ENCODE measurements at regions not wholly inside any gene's neighbourhood (a gene's known extent, or its start where the extent isn't known, plus 50 kb on each side); places are given as distances from the start of the nearest gene placed in this dataset.
"Not testable (repeated sequence)": the region's sequence is repeated elsewhere in the genome, so short reads cannot be mapped to it uniquely, and the experiment has no call there.

GRCh38 chrX:25503826-25504225, 488.1 kb upstream of the ARX start:
- no peak for DNase-seq (ENCODE audit: low read depth, low spot score)

DNA sequence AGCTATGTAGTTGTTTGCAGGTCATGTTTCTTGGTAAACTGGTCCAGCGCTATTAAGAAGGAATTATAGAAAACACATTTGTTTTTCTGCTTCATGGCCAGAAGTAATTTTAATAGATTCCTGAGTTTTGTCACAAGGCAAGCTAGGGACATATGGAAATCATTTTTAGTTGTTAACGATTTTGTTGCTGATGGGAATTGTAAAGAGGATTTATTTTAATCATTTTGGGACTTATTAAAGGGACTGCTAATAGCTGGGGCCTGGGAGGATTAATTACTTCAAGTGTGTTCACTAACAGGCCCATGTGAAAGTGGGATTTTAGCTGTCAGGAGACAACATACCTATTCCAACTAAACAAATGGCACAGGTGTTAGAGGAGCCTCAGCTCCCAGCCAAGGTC, 492.0 kb upstream of the ARX start:
- no peak for DNase-seq (ENCODE audit: low read depth, low spot score)

GRCh38 chrX:25519258-25519657, 503.5 kb upstream of the ARX start:
- no peak for DNase-seq (ENCODE audit: low read depth, low spot score)

GRCh38 chrX:25522443-25523010, 506.8 kb upstream of the ARX start:
- DNase-seq (ENCODE audit: low read depth, low spot score), result not testable (repeated sequence)

DNA sequence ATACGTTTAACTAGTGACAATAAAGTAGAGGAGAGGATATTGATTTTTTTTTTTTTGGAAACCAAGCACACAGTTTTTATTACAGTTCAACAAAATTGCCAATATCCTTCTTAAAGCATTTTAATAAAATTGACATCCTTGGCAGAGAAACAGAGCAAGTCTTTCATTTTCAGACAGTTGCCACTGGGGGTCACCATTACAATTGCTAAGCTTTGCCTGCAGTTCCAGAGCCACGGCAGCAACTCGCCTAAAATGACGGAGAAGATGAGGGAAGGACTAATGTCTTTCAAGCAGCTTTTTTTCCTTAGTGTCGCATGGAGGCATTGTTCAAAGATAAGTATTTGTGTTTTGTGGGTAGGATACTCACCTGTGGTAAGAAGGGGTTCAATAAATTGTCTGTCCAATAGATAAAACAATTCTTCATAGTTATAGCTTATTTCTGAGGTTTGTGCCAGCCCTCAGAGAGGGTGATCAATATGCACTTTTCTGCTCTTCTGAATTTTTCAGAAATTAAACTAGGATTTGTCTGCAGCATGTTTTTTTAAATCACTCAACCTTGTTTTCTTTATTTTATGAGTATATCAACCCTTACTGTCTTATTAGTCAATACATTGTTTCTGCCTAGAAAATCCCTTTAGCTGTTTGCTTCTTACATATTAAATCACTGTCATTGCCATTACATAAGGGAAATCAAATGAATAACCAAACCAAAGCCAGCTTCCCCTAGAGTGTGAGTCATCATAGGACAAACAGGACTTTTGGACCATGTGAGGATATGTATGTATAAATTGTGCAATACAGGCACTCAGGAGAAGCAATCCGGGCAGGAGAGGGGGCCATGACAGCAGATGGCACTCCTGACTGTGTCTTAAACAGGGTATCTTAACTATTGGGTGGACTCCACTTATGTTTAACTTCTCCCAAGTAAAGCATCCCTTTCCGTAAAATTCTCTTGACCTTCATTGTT, 508.1 kb upstream of the ARX start:
- DNase-seq (ENCODE audit: low read depth, low spot score), result peak; percentile 24

DNA sequence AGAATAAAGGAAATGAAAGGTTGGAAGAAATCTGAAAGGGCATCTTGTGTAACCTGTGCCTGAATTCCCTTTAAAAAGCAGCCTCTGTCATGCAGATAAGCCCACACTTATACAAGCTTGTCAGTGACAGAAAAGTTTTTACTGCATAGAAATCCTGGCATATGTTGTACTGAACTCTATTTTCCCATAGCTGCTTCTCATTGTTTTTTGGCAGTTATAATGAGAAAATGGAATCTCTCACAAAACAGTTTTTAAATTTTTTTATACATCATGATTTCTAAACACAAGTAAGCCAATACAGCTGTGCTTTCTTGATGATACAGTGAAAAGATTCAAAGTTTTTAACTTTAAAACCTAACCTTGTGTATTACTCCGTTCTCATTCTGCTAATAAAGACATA, 511.4 kb upstream of the ARX start:
- DNase-seq (ENCODE audit: low read depth, low spot score), result no peak

DNA sequence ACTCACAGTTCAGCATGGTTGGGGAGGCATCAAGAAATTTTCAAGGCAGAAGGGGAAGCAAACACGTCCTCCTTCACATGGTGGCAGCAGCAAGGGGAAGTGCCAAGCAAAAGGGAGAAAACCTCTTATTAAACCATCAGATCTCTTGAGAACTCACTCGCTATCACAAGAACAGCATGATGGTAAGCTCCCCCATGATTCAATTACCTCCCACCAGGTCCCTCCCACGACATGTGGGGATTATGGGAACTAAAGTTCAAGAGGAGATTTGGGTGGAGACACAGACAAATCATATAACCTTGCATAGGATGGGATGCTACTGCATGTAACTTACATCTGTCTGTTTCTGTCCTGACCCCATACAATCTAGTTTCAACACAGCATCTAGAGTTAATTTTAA, 511.8 kb upstream of the ARX start:
- DNase-seq (ENCODE audit: low read depth, low spot score), result no peak

GRCh38 chrX:25531096-25531495, 515.3 kb upstream of the ARX start:
- DNase-seq (ENCODE audit: low read depth, low spot score), result no peak

DNA sequence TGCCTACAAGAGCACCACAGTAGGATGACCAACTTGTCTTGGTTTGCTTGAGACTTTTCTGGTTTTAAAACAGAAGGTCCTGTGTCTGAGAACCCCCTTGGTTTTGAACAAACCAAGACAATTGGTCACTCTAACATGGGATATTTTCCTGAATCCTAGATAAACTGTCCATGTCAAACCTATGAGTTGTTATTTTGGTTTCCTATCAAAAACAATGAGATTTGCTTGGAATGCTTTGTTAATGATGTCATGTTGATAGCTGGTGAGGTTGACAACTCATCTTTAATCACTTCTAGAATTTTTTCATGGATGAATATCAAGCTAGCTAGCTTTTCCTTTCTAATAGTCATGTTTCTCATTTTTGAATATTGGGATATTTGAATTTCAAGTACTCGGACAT, 518.3 kb upstream of the ARX start:
- DNase-seq (ENCODE audit: low read depth, low spot score), result no peak

DNA sequence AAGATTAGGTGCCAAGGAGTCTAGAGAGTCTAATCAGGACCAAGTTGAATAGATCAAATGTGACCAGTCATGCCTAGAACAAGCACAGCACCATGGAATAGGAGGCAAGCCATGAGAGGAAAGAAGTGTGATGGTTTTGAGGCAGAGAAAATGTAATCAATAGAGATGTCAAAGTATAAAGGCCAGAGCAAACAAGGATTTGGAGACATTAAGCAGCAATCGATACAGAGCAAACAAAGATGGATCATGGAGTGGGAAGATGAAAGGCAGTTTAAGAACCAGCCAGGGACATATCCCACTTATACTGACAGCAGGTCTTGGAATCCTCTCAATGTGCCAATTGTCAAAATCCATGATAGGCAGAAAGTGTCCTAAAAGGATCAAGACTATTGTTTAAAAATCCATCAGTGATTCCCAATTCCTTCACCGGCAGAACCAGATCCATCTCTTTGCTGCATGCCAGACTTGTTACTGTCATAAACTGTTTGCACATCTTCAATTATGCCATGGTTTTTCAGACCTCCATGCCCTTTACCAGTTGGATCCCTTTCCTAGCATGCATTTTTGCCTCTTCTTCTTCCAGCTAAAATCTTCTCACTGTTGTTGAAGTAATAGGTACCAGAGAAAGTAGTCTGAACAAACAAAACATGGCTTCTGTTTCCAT, 520.7 kb upstream of the ARX start:
- no peak for DNase-seq (ENCODE audit: low read depth, low spot score)

GRCh38 chrX:25537699-25538098, 521.9 kb upstream of the ARX start:
- no peak for DNase-seq (ENCODE audit: low read depth, low spot score)

- DNase-seq (ENCODE audit: low read depth, low spot score), result no peak
These were observed 528.9 kb upstream of the ARX start for GRCh38 chrX:25544641-25545040.

- no peak for DNase-seq (ENCODE audit: low read depth, low spot score)
These were observed 533.0 kb upstream of the ARX start for GRCh38 chrX:25548811-25549210.

DNA sequence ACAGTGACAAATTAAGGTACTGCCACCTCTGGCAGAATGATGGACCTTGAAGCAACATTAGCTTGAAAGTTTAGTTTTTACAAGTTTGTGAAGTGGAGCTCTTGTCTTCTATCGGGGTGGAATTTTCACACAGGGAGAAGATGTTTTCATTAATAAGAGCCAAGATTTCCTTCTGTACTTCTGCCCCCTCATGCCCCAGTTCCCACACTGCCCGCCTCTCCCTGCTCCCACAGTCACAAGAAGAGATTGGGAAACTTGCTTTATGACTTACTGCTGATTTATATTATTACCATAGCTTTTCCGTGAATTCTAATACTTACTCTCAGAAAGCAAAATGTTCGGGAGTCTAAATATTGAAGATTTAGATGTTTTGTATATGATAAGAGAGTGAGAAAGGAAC, 539.8 kb upstream of the ARX start:
- no peak for DNase-seq (ENCODE audit: low read depth, low spot score)

GRCh38 chrX:25558137-25558536, 542.4 kb upstream of the ARX start:
- DNase-seq (ENCODE audit: low read depth, low spot score), result no peak

- no peak for DNase-seq (ENCODE audit: low read depth, low spot score)
These were observed 545.4 kb upstream of the ARX start for GRCh38 chrX:25561190-25561589.

GRCh38 chrX:25573631-25574030, 557.9 kb upstream of the ARX start:
- DNase-seq (ENCODE audit: low read depth, low spot score), result no peak

GRCh38 chrX:25596921-25597320, 541.2 kb upstream of the MAGEB18 start:
- no peak for DNase-seq (ENCODE audit: low read depth, low spot score)

GRCh38 chrX:25597551-25597950, 540.6 kb upstream of the MAGEB18 start:
- DNase-seq (ENCODE audit: low read depth, low spot score), result no peak

- no peak for DNase-seq (ENCODE audit: low read depth, low spot score)
These were observed 539.1 kb upstream of the MAGEB18 start for GRCh38 chrX:25599061-25599460.

DNA sequence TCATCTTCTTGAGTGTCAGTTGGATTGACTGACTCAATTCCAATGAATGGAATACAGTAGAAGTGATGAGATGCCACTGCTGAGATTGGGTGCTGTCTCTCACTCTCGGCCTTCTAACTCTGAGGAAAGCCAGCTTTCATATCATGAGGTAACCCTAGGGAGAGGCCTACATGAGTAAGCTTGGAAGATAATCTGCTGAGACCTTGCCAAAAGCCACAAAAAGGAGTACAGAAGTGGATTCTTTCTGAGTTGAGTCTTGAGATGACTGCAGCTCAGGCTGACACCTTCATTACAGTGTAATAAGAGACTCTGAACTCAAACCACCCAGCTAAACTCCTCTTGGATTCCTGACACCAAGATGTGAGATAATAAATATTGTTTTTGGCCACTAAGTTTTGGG, 537.4 kb upstream of the MAGEB18 start:
- no peak for DNase-seq (ENCODE audit: low read depth, low spot score)

DNA sequence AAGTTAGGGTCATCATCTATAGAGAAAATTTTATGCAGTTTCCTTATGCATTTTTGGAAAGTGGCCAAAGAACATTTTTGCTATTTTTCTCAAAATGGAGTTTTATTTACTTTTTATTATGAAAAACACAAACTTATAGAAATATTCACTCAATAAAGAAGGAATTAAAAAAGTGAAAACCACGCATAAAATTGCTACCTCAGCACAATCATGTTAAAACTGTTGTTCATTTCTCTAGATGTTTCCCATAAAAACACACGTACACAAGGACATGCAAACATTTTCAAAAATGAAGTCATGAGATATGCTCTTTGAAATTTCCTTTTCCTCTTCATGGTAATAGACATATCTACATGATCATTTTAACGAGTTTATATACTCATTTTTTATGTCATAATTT, 536.8 kb upstream of the MAGEB18 start:
- no peak for DNase-seq (ENCODE audit: low read depth, low spot score)

- DNase-seq (ENCODE audit: low read depth, low spot score), result no peak
These were observed 519.9 kb upstream of the MAGEB18 start for GRCh38 chrX:25618248-25618647.

Measured in ELF-1 (cell line).